HepG2 (cell line): ENCODE measurements at regions not wholly inside any gene's neighbourhood (a gene's known extent, or its start where the extent isn't known, plus 50 kb on each side); places are given as distances from the start of the nearest gene placed in this dataset.

Source experiments
- ATAC-seq: fragments of 200-7000 bp; cut with Tn5 transposase; 3 replicates; pipeline ENCODE4 v1.9.1; 2020; ENCODE audit warnings: mild to moderate bottlenecking, moderate library complexity
- BruUV-seq: library from RNA; stranded (reverse); fragments of 400-500 nt; replicated peaks from 2 replicates; lab custom pipeline; 2021; lab: Mats Ljungman, UMichigan
- CTCF ChIA-PET: fragments of 300-600 bp; formaldehyde crosslinking; extraction: SDS; loops from one replicate; lab custom pipeline; 2021; ENCODE audit warnings: low total read pairs, inconsistent platforms, low intra/inter-chr PET ratio; lab: Yijun Ruan, JAX
- POLR2A ChIA-PET: fragments of 350-600 bp; sonication (Branson Sonifier 250); formaldehyde crosslinking; loops from one replicate; lab custom pipeline; 2020; ENCODE audit warnings: antibody characterized with exemption, inconsistent platforms; lab: Yijun Ruan, JAX
- DNase-seq: peaks from one replicate; pipeline ENCODE4 v3.0.0-alpha.2; 2015; ENCODE audit warnings: low spot score
- FAIRE-seq: peaks from 3 replicates; lab custom pipeline; 2011; peaks lifted over from hg19 to GRCh38; lab: Jason Lieb, UNC
- H2AFZ ChIP-seq: one replicate; pipeline ENCODE4 v1.6.1; 2011; ENCODE audit warnings: low read length, inconsistent platforms
- H3K27ac ChIP-seq: fragments of 300-600 bp; 3 replicates; pipeline ENCODE4 v1.8.0; 2011; ENCODE audit warnings: mixed run types, mild to moderate bottlenecking, mixed read lengths, low read length, inconsistent platforms; ENCODE audit not compliant: insufficient read depth; ENCODE audit errors: extremely low read length
- H3K27me3 ChIP-seq, 2 experiments: fragments of 200-600 bp in 1 of 2; 2 replicates in 1 of 2; 3 replicates in 1 of 2; pipeline versions ENCODE4 v1.6.0 to v1.8.0; 2011; ENCODE audit warnings: low read length in 2 of 2, mild to moderate bottlenecking in 2 of 2, moderate library complexity in 2 of 2, inconsistent platforms in 1 of 2; ENCODE audit not compliant: insufficient read depth in 2 of 2, control insufficient read depth in 1 of 2
- H3K36me3 ChIP-seq, 2 experiments: fragments of 200-600 bp in 1 of 2; replicated peaks in 1 of 2; 2 replicates in 1 of 2; 3 replicates in 1 of 2; pipeline versions ENCODE4 v1.5.1 to v1.8.0; 2011; ENCODE audit warnings: low read length in 2 of 2, inconsistent platforms in 1 of 2; ENCODE audit not compliant: insufficient read depth in 2 of 2, control insufficient read depth in 1 of 2
- H3K4me1 ChIP-seq: 2 replicates; pipeline ENCODE4 v1.5.1; 2012; ENCODE audit warnings: low read length, inconsistent platforms; ENCODE audit not compliant: insufficient read depth
- H3K4me2 ChIP-seq: 2 replicates; pipeline ENCODE4 v1.6.0; 2011; ENCODE audit warnings: low read depth, low read length, inconsistent platforms
- H3K4me3 ChIP-seq, 3 experiments: fragments of 200-600 bp in 1 of 3; sonication (generic), shearing (Covaris generic) in 1 of 3; replicated peaks in 1 of 3; 2 replicates each; pipeline ENCODE4 v1.5.1; 2011 to 2016; ENCODE audit warnings: low read length in 3 of 3, inconsistent platforms in 2 of 3, low read depth in 2 of 3, mild to moderate bottlenecking in 2 of 3, control low read depth in 1 of 3, mixed read lengths in 1 of 3; ENCODE audit not compliant: insufficient read depth in 1 of 3
- H3K79me2 ChIP-seq: one replicate; pipeline ENCODE4 v1.6.1; 2011; ENCODE audit warnings: low read length, inconsistent platforms; ENCODE audit not compliant: insufficient read depth
- H3K9ac ChIP-seq: 2 replicates; pipeline ENCODE4 v1.6.0; 2011; ENCODE audit warnings: mild to moderate bottlenecking, low read depth, low read length, inconsistent platforms; ENCODE audit not compliant: insufficient read depth
- H3K9me3 ChIP-seq: 2 replicates; pipeline ENCODE4 v1.5.1; 2012; ENCODE audit warnings: mild to moderate bottlenecking, low read length
- H4K20me1 ChIP-seq: 2 replicates; pipeline ENCODE4 v1.6.0; 2011; ENCODE audit warnings: inconsistent platforms, mild to moderate bottlenecking, low read length, moderate library complexity; ENCODE audit not compliant: insufficient read depth
- ATF2 ChIP-seq: sonication (generic); formaldehyde crosslinking; IDR thresholded peaks from 2 replicates; pipeline ENCODE4 v1.4.0; 2020; ENCODE audit warnings: missing genetic modification reagents
- POGZ ChIP-seq: sonication (generic); formaldehyde crosslinking; IDR thresholded peaks from 2 replicates; pipeline ENCODE4 v1.4.0; 2020; ENCODE audit warnings: mild to moderate bottlenecking, missing genetic modification reagents
- RFXAP ChIP-seq: sonication (generic); formaldehyde crosslinking; IDR thresholded peaks from 2 replicates; pipeline ENCODE4 v1.4.0; 2020; ENCODE audit warnings: missing genetic modification reagents, borderline replicate concordance
- SSRP1 ChIP-seq: IDR thresholded peaks from 2 replicates; pipeline ENCODE4 v1.6.1; 2016; ENCODE audit warnings: control low read depth
- STAT6 ChIP-seq: sonication (generic); formaldehyde crosslinking; IDR thresholded peaks from 2 replicates; pipeline ENCODE4 v1.4.0; 2020; ENCODE audit warnings: missing genetic modification reagents, mild to moderate bottlenecking, borderline replicate concordance
- ZKSCAN1 ChIP-seq: fragments of 150-350 bp; IDR thresholded peaks from 2 replicates; pipeline ENCODE4 v1.6.1; 2014; ENCODE audit warnings: low read length
- ZNF10 ChIP-seq: sonication (generic); formaldehyde crosslinking; IDR thresholded peaks from 2 replicates; pipeline ENCODE4 v1.4.0; 2020; ENCODE audit warnings: mild to moderate bottlenecking, low read depth, missing genetic modification reagents, borderline replicate concordance
- ZNF101 ChIP-seq: sonication (generic); formaldehyde crosslinking; IDR thresholded peaks from 2 replicates; pipeline ENCODE4 v1.4.0; 2020; ENCODE audit warnings: mild to moderate bottlenecking, low read depth, missing genetic modification reagents, borderline replicate concordance
- ZNF143 ChIP-seq: sonication (generic); formaldehyde crosslinking; IDR thresholded peaks from 2 replicates; pipeline ENCODE4 v1.4.0; 2020; ENCODE audit warnings: missing genetic modification reagents
- WGBS: methylation state at CpG from one replicate; pipeline ENCODE4 v1.1.6; 2017; ENCODE audit warnings: low lambda C conversion rate; 5-methylcytosine and 5-hydroxymethylcytosine counted together
- in situ Hi-C: cut with HindIII; loops from 2 replicates; pipeline ENCODE4 v1.10.0; 2017; ENCODE audit warnings: low pct_unique_long_range_greater_than_20kb; ENCODE audit not compliant: extremely low pct_ligation_motif_present
- intact Hi-C: fragments of 100-400 bp; cut with micrococcal nuclease; formaldehyde crosslinking; loops from one replicate; pipeline ENCODE4 v1.10.0; 2022; ENCODE audit not compliant: unreplicated experiment
- TF ChIP-seq, protein P1 (sequence below): sonication (generic); formaldehyde crosslinking; IDR thresholded peaks from 2 replicates; pipeline ENCODE4 v1.9.0; 2022; ENCODE audit warnings: low read depth, missing genetic modification reagents

DNA sequence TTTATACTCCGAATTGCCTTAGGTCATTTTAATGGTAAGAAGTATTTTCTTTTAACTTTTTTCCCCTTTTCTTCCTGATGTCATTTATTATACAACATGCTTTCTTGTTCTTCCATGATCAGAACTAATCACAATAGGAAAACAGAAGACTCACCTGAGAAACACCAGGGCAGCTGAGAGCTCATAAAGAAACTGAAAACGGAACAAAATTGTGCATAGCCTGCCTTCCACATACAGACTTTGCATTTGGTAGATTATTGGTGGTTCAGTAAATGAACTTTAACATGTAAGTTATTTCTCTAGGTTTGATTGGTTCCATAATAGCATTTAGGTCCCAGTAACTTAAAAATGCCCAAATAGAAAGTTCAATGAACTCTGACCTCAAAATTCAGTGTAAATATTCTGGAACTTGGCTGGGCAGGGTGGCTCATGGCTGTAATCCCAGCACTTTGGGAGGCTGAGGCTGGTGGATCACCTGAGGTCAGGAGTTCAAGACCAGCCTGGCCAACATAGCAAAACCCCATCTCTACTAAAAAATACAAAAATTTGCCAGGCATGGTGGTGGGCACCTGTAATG is 161.1 kb upstream of the DTNBP1 start:
- Histone ChIP-seq H4K20me1 (no peaks in the 10 kb centered on the region), H3K9ac (no peak overlapping the region), H2AFZ (no peak overlapping the region), H3K27ac (no peak overlapping the region), H3K36me3 (no peaks in the 10 kb centered on the region), H3K27me3 (peaks cover 2 to 21% of the 10 kb centered on the region in 2 experiments; a peak in 3 of 5 replicates), H3K9me3 (no peaks in the 10 kb centered on the region), H3K4me3 (no peak overlapping the region), H3K79me2 (no peaks in the 10 kb centered on the region), H3K4me1 (no peaks in the 10 kb centered on the region), H3K4me2 (no peak overlapping the region)
- intact Hi-C loops (no loop called here), in situ Hi-C loops (no loop called here)
- FAIRE-seq: no peak
- POLR2A ChIA-PET: no interaction called here
- WGBS: 1% methylated on average over 2 of the region's 2 CpGs
- TF ChIP-seq POGZ (no peak), RFXAP (CRISPR knock-in tag) (no peak), SSRP1 (CRISPR knock-in tag) (no peak), ZNF101 (CRISPR knock-in tag) (no peak), ZNF143 (CRISPR knock-in tag) (no peak), ZKSCAN1 (no peak), ATF2 (CRISPR knock-in tag) (no peak), STAT6 (CRISPR knock-in tag) (no peak), ZNF10 (CRISPR knock-in tag) (no peak)
- TF ChIP-seq, protein P1, sequence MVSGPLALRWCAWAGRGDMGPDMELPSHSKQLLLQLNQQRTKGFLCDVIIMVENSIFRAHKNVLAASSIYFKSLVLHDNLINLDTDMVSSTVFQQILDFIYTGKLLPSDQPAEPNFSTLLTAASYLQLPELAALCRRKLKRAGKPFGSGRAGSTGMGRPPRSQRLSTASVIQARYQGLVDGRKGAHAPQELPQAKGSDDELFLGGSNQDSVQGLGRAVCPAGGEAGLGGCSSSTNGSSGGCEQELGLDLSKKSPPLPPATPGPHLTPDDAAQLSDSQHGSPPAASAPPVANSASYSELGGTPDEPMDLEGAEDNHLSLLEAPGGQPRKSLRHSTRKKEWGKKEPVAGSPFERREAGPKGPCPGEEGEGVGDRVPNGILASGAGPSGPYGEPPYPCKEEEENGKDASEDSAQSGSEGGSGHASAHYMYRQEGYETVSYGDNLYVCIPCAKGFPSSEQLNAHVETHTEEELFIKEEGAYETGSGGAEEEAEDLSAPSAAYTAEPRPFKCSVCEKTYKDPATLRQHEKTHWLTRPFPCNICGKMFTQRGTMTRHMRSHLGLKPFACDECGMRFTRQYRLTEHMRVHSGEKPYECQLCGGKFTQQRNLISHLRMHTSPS (CRISPR knock-in tag): no peak
- no TSS peak for BruUV-seq
- no peak for ATAC-seq
- DNase-seq: no peak
- CTCF ChIA-PET: no interaction called here
